K562 (cell line): ENCODE measurements at regions not wholly inside any gene's neighbourhood (a gene's known extent, or its start where the extent isn't known, plus 50 kb on each side); places are given as distances from the start of the nearest gene placed in this dataset.
A peak's percentile ranks its signal among the peaks of the same experiment; 100 is the strongest.

Experiments used
- ATAC-seq: fragments of 200-7000 bp; cut with Tn5 transposase; 3 replicates; pipeline ENCODE4 v1.9.1; 2020; ENCODE audit warnings: moderate library complexity
- BruUV-seq: library from RNA; stranded (reverse); fragments of 400-500 nt; replicated peaks from 2 replicates; lab custom pipeline; 2021; lab: Mats Ljungman, UMichigan
- CTCF ChIA-PET: fragments of 300-600 bp; formaldehyde crosslinking; extraction: SDS; loops from one replicate; lab custom pipeline; 2021; ENCODE audit warnings: low intra/inter-chr PET ratio; lab: Yijun Ruan, JAX
- POLR2A ChIA-PET: fragments of 300-600, 350-650 bp; sonication (Branson Sonifier 250); formaldehyde crosslinking; extraction: SDS; loops from one replicate; lab custom pipeline; 2021; ENCODE audit warnings: antibody characterized with exemption, inconsistent platforms; lab: Yijun Ruan, JAX
- DNase-seq, 4 experiments: peaks; one replicate each; pipeline versions ENCODE4 v3.0.0 to v3.0.0-alpha.2; 2011 to 2018; ENCODE audit warnings: low spot score in 3 of 4, mixed read lengths in 3 of 4; ENCODE audit errors: extremely low read depth in 1 of 4
- FAIRE-seq: peaks from 2 replicates; lab custom pipeline; 2011; peaks lifted over from hg19 to GRCh38; lab: Jason Lieb, UNC
- H2AFZ ChIP-seq: 2 replicates; pipeline ENCODE4 v1.6.0; 2011; ENCODE audit warnings: low read depth, low read length, control low read depth, inconsistent platforms
- H3K27ac ChIP-seq: fragments of 200-600 bp; 3 replicates; pipeline ENCODE4 v1.8.0; 2011; ENCODE audit warnings: low read depth, mild to moderate bottlenecking, control low read depth, inconsistent platforms, low read length, moderate library complexity, mixed read lengths; ENCODE audit errors: extremely low read depth
- H3K27me3 ChIP-seq, 2 experiments: fragments of 300-600 bp in 1 of 2; 2 replicates in 1 of 2; 3 replicates in 1 of 2; pipeline versions ENCODE4 v1.6.0 to v1.8.0; 2011; ENCODE audit warnings: inconsistent platforms in 2 of 2, low read length in 2 of 2, mild to moderate bottlenecking in 1 of 2, mixed read lengths in 1 of 2, moderate library complexity in 1 of 2; ENCODE audit not compliant: control insufficient read depth in 2 of 2, insufficient read depth in 2 of 2
- H3K36me3 ChIP-seq: fragments of 300-600 bp; 3 replicates; pipeline ENCODE4 v1.8.0; 2011; ENCODE audit warnings: mild to moderate bottlenecking, low read length, inconsistent platforms; ENCODE audit not compliant: control insufficient read depth, insufficient read depth
- H3K4me1 ChIP-seq, 2 experiments: fragments of 200-600 bp in 1 of 2; replicated peaks in 1 of 2; 2 replicates in 1 of 2; 3 replicates in 1 of 2; pipeline versions ENCODE4 v1.5.1 to v1.8.0; 2011; ENCODE audit warnings: inconsistent platforms in 2 of 2, low read length in 2 of 2, mild to moderate bottlenecking in 1 of 2, mixed read lengths in 1 of 2, moderate library complexity in 1 of 2; ENCODE audit not compliant: control insufficient read depth in 2 of 2, insufficient read depth in 2 of 2
- H3K4me2 ChIP-seq: 2 replicates; pipeline ENCODE4 v1.6.1; 2011; ENCODE audit warnings: low read length, control low read depth, inconsistent platforms, mixed read lengths; ENCODE audit not compliant: insufficient read depth
- H3K4me3 ChIP-seq: fragments of 200-600 bp; sonication (generic), shearing (Covaris generic); 2 replicates; pipeline ENCODE4 v1.5.1; 2016; ENCODE audit warnings: control low read depth, inconsistent platforms
- H3K79me2 ChIP-seq: fragments of 200-600 bp; 3 replicates; pipeline ENCODE4 v1.8.0; 2011; ENCODE audit warnings: low read length, inconsistent platforms; ENCODE audit not compliant: control insufficient read depth, insufficient read depth
- H3K9ac ChIP-seq, 2 experiments: 2 replicates each; pipeline versions ENCODE4 v1.6.0 to v1.6.1; 2011; ENCODE audit warnings: low read depth in 2 of 2, low read length in 2 of 2, control low read depth in 1 of 2, inconsistent platforms in 1 of 2, mild to moderate bottlenecking in 1 of 2, mixed read lengths in 1 of 2; ENCODE audit not compliant: insufficient read depth in 1 of 2
- H3K9me1 ChIP-seq: one replicate; pipeline ENCODE4 v1.6.0; 2011; ENCODE audit warnings: inconsistent platforms, mild to moderate bottlenecking, low read length, moderate library complexity; ENCODE audit not compliant: control insufficient read depth, insufficient read depth
- H3K9me3 ChIP-seq: replicated peaks from 2 replicates; pipeline ENCODE4 v1.5.1; 2011; ENCODE audit warnings: low read depth, low read length, inconsistent platforms; ENCODE audit not compliant: control insufficient read depth, insufficient read depth
- H4K20me1 ChIP-seq: replicated peaks from 2 replicates; pipeline ENCODE4 v1.6.1; 2011; ENCODE audit warnings: low read length, inconsistent platforms, mixed read lengths; ENCODE audit not compliant: control insufficient read depth, insufficient read depth
- NRF1 ChIP-seq, 2 experiments: fragments of 450-650 bp; IDR thresholded peaks in 1 of 2; conservative IDR thresholded peaks in 1 of 2; 2 replicates each; pipeline ENCODE4 v1.6.1; 2014; ENCODE audit warnings: mild to moderate bottlenecking in 2 of 2
- POLR2AphosphoS5 ChIP-seq: IDR thresholded peaks from 2 replicates; pipeline ENCODE4 v1.6.1; 2011; ENCODE audit warnings: mild to moderate bottlenecking, low read depth, low read length, moderate library complexity; ENCODE audit not compliant: control insufficient read depth, insufficient read depth
- RNF2 ChIP-seq: sonication (generic); IDR thresholded peaks from 2 replicates; pipeline ENCODE4 v1.6.1; 2016
- TEAD4 ChIP-seq, 2 experiments: sonication (generic) in 1 of 2; formaldehyde crosslinking in 1 of 2; IDR thresholded peaks; 2 replicates each; pipeline versions ENCODE4 v1.6.1 to v1.8.0; 2012 to 2022; ENCODE audit warnings: borderline replicate concordance in 1 of 2, inconsistent platforms in 1 of 2, low read length in 1 of 2, mild to moderate bottlenecking in 1 of 2, missing genetic modification reagents in 1 of 2
- WGBS: fragments of 100-300 bp; shearing (Covaris generic); methylation state at CpG from one replicate; pipeline ENCODE4 v1.1.6; 2016; ENCODE audit warnings: low coverage, mixed read lengths; ENCODE audit not compliant: insufficient coverage; ENCODE audit errors: missing lambda C conversion rate; 5-methylcytosine and 5-hydroxymethylcytosine counted together
- in situ Hi-C: fragments of 300-500 bp; cut with MboI; formaldehyde crosslinking; loops from 4 replicates; pipeline ENCODE4 v1.15.0; 2018; ENCODE audit warnings: inconsistent platforms, mixed read lengths
- intact Hi-C: fragments of 100-400 bp; cut with micrococcal nuclease; formaldehyde crosslinking; loops from 2 replicates; pipeline ENCODE4 v1.14.2; 2022
- TF ChIP-seq, protein P1 (sequence below): fragments of 250-450 bp; sonication (Bioruptor Pico); IDR thresholded peaks from 2 replicates; pipeline ENCODE4 v1.5.1; 2021; ENCODE audit warnings: mild to moderate bottlenecking
- TF ChIP-seq, protein P2 (sequence below): fragments of 250-450 bp; sonication (Bioruptor Pico); IDR thresholded peaks from 2 replicates; pipeline ENCODE4 v1.4.0; 2020

DNA sequence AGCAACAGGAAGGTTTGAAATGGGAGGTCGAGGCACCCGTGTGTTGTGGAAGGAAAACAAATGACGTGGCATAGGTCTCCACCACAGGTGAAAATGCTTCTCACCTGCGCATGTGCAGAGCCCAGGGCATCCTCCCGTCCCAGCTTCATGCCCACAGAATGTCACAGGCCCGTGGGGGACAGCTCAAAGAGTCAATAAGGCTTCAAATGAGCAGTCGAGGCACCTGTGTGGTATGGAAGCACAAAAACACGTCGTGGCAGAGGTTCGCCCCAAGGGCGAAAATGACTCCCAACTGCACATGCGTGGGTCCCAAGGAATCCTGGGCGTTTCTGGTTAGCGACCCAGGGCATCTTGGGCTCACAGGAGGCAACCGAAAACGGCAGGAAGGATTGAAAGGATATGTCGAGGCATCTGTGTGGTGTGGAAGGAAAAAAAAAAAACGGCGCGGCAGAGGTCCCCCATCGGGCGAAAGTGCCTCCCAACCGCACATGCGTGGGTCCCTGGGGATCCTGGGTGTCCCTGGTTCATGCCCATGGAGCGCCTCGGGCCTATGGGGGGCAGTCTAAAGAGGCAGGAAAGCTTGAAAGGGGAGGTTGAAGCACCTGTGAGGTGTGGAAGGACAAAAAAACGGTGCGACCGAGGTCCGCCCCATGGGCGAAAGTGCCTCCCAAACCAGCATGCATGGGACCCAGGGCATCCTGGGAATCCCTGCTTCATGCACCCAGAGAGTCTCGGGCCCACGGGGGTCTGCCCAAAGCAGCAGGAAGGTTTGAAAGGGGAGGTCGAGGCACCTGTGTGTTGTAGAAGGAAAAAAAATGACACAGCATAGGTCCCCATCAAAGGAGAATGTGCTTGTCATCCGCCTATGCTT lies 578.5 kb downstream of the ALG10 start:
- Histone ChIP-seq H3K27me3 (no peaks in the 10 kb centered on the region), H3K4me2 (no peak overlapping the region), H3K36me3 (no peaks in the 10 kb centered on the region), H3K4me1 (no peaks in the 10 kb centered on the region), H3K79me2 (no peaks in the 10 kb centered on the region), H2AFZ (no peak overlapping the region), H3K9me3 (no peaks in the 10 kb centered on the region; the same call in 1 of the 2 replicates), H3K4me3 (no peak overlapping the region), H3K27ac (no peak overlapping the region), H3K9ac (no peak overlapping the region), H3K9me1 (no peaks in the 10 kb centered on the region), H4K20me1 (no peaks in the 10 kb centered on the region)
- ATAC-seq (no peak), FAIRE-seq (no peak), DNase-seq (peak in 2 of 4 experiments; percentile 1)
- no TSS peak for BruUV-seq
- ChIA-PET CTCF (no interaction called here), POLR2A (no interaction called here)
- intact Hi-C loops, result no loop called here
- 1% methylated on average over 28 of the region's 35 CpGs for WGBS
- TF ChIP-seq NRF1 (conservative IDR thresholded peaks at IDR 0.05 in 1 of 2, IDR thresholded peaks at IDR 0.05 in 1 of 2) (peak in 1 of 2 experiments; percentile 34; a peak in 1 of 4 replicates), POLR2AphosphoS5 (no peak)
- in situ Hi-C loops, result loop anchor here (10.0 kb wide), 2 partner anchors 386 to 466 kb away; no protein-coding TSS in a partner anchor

DNA sequence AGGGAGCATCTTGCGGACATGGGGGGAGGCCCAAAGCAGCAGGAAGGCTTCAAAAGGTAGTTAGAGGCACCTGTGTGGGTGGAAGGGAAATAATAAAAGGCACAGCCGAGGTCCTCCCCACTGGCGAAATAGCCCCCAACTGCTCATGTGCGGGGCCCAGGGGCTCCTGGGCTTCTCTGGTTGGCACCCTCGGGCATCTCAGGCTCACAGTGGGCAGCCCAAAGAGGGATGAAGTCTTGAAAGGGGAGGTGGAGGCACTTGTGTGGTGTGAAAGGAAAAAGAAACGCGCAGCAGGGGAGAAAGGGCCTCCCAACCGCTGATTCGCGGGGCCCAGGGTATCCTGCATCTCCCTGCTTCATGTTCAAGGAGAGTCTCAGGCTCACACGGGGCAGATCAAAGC lies 579.4 kb downstream of the ALG10 start:
- DNase-seq, result peak in 1 of 4 experiments; percentile 3
- 0% methylated on average over 9 of the region's 11 CpGs for WGBS
- H3K27me3 ChIP-seq, result no peaks in the 10 kb centered on the region
- H3K79me2 ChIP-seq, result no peaks in the 10 kb centered on the region
- in situ Hi-C loops (loop anchor here (10.0 kb wide), 2 partner anchors 387 to 467 kb away; no protein-coding TSS in a partner anchor), intact Hi-C loops (no loop called here)
- CTCF ChIA-PET, result no interaction called here
- BruUV-seq, result no TSS peak
- no peaks in the 10 kb centered on the region for H3K9me1 ChIP-seq
- H3K4me2 ChIP-seq, result no peak overlapping the region
- no peak for ATAC-seq
- H2AFZ ChIP-seq, result no peak overlapping the region
- H4K20me1 ChIP-seq, result no peaks in the 10 kb centered on the region
- no peak for FAIRE-seq
- H3K9me3 ChIP-seq, result no peaks in the 10 kb centered on the region
- no peak overlapping the region for H3K4me3 ChIP-seq
- H3K27ac ChIP-seq, result no peak overlapping the region
- POLR2A ChIA-PET, result no interaction called here
- H3K9ac ChIP-seq, result no peak overlapping the region
- no peaks in the 10 kb centered on the region for H3K4me1 ChIP-seq
- H3K36me3 ChIP-seq, result no peaks in the 10 kb centered on the region
- no peak for TF ChIP-seq RNF2
- TF ChIP-seq, protein P1, sequence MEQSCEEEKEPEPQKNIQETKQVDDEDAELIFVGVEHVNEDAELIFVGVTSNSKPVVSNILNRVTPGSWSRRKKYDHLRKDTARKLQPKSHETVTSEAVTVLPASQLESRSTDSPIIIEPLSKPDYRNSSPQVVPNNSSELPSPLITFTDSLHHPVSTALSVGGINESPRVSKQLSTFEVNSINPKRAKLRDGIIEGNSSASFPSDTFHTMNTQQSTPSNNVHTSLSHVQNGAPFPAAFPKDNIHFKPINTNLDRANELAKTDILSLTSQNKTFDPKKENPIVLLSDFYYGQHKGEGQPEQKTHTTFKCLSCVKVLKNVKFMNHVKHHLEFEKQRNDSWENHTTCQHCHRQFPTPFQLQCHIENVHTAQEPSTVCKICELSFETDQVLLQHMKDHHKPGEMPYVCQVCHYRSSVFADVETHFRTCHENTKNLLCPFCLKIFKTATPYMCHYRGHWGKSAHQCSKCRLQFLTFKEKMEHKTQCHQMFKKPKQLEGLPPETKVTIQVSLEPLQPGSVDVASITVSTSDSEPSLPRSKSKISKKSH (CRISPR knock-in tag), result no peak
- no peak for TF ChIP-seq TEAD4 (IDR thresholded peaks at IDR 0.05; ENCODE audit: low read length)
- TF ChIP-seq TEAD4 (CRISPR knock-in tag; IDR thresholded peaks at IDR 0.05; ENCODE audit: borderline replicate concordance), result no peak
- TF ChIP-seq, protein P2, sequence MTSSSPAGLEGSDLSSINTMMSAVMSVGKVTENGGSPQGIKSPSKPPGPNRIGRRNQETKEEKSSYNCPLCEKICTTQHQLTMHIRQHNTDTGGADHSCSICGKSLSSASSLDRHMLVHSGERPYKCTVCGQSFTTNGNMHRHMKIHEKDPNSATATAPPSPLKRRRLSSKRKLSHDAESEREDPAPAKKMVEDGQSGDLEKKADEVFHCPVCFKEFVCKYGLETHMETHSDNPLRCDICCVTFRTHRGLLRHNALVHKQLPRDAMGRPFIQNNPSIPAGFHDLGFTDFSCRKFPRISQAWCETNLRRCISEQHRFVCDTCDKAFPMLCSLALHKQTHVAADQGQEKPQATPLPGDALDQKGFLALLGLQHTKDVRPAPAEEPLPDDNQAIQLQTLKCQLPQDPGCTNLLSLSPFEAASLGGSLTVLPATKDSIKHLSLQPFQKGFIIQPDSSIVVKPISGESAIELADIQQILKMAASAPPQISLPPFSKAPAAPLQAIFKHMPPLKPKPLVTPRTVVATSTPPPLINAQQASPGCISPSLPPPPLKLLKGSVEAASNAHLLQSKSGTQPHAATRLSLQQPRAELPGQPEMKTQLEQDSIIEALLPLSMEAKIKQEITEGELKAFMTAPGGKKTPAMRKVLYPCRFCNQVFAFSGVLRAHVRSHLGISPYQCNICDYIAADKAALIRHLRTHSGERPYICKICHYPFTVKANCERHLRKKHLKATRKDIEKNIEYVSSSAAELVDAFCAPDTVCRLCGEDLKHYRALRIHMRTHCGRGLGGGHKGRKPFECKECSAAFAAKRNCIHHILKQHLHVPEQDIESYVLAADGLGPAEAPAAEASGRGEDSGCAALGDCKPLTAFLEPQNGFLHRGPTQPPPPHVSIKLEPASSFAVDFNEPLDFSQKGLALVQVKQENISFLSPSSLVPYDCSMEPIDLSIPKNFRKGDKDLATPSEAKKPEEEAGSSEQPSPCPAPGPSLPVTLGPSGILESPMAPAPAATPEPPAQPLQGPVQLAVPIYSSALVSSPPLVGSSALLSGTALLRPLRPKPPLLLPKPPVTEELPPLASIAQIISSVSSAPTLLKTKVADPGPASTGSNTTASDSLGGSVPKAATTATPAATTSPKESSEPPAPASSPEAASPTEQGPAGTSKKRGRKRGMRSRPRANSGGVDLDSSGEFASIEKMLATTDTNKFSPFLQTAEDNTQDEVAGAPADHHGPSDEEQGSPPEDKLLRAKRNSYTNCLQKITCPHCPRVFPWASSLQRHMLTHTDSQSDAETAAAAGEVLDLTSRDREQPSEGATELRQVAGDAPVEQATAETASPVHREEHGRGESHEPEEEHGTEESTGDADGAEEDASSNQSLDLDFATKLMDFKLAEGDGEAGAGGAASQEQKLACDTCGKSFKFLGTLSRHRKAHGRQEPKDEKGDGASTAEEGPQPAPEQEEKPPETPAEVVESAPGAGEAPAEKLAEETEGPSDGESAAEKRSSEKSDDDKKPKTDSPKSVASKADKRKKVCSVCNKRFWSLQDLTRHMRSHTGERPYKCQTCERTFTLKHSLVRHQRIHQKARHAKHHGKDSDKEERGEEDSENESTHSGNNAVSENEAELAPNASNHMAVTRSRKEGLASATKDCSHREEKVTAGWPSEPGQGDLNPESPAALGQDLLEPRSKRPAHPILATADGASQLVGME (CRISPR knock-in tag), result no peak
